GM12878 (cell line): ENCODE measurements at regions not wholly inside any gene's neighbourhood (a gene's known extent, or its start where the extent isn't known, plus 50 kb on each side); places are given as distances from the start of the nearest gene placed in this dataset.

Source experiments
- E4F1 ChIP-seq: fragments of 450-650 bp; IDR thresholded peaks from 2 replicates; pipeline ENCODE4 v1.6.1; 2018; ENCODE audit warnings: borderline replicate concordance, mild to moderate bottlenecking; ENCODE audit not compliant: partially characterized antibody
- NFIC ChIP-seq: IDR thresholded peaks from 2 replicates; pipeline ENCODE4 v1.6.1; 2012; ENCODE audit warnings: low read depth, mild to moderate bottlenecking, inconsistent platforms, low read length, moderate library complexity
- POLR2AphosphoS2 ChIP-seq: IDR thresholded peaks from 2 replicates; pipeline ENCODE4 v1.6.1; 2011; ENCODE audit warnings: low read depth, mild to moderate bottlenecking, low read length, improper control_type of control experiment, moderate library complexity
- SMARCA5 ChIP-seq: fragments of 450-650 bp; IDR thresholded peaks from 2 replicates; pipeline ENCODE4 v1.6.1; 2017; ENCODE audit warnings: mild to moderate bottlenecking
- TARDBP ChIP-seq: IDR thresholded peaks from 2 replicates; pipeline ENCODE4 v1.6.1; 2016; ENCODE audit warnings: borderline replicate concordance
- TF ChIP-seq, protein P1 (sequence below): IDR thresholded peaks from 2 replicates; pipeline ENCODE4 v1.6.1; 2012; ENCODE audit warnings: mild to moderate bottlenecking, low read depth, low read length

- TF ChIP-seq NFIC (no peak), TARDBP (no peak), POLR2AphosphoS2 (no peak), SMARCA5 (no peak), E4F1 (no peak)
- TF ChIP-seq, protein P1, sequence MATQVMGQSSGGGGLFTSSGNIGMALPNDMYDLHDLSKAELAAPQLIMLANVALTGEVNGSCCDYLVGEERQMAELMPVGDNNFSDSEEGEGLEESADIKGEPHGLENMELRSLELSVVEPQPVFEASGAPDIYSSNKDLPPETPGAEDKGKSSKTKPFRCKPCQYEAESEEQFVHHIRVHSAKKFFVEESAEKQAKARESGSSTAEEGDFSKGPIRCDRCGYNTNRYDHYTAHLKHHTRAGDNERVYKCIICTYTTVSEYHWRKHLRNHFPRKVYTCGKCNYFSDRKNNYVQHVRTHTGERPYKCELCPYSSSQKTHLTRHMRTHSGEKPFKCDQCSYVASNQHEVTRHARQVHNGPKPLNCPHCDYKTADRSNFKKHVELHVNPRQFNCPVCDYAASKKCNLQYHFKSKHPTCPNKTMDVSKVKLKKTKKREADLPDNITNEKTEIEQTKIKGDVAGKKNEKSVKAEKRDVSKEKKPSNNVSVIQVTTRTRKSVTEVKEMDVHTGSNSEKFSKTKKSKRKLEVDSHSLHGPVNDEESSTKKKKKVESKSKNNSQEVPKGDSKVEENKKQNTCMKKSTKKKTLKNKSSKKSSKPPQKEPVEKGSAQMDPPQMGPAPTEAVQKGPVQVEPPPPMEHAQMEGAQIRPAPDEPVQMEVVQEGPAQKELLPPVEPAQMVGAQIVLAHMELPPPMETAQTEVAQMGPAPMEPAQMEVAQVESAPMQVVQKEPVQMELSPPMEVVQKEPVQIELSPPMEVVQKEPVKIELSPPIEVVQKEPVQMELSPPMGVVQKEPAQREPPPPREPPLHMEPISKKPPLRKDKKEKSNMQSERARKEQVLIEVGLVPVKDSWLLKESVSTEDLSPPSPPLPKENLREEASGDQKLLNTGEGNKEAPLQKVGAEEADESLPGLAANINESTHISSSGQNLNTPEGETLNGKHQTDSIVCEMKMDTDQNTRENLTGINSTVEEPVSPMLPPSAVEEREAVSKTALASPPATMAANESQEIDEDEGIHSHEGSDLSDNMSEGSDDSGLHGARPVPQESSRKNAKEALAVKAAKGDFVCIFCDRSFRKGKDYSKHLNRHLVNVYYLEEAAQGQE, result no peak
Observed at GRCh38 chr1:14242870-14243269, 355.6 kb upstream of the KAZN start.
